ENCODE measurements at regions not wholly inside any gene's neighbourhood (a gene's known extent, or its start where the extent isn't known, plus 50 kb on each side); places are given as distances from the start of the nearest gene placed in this dataset.

DNA sequence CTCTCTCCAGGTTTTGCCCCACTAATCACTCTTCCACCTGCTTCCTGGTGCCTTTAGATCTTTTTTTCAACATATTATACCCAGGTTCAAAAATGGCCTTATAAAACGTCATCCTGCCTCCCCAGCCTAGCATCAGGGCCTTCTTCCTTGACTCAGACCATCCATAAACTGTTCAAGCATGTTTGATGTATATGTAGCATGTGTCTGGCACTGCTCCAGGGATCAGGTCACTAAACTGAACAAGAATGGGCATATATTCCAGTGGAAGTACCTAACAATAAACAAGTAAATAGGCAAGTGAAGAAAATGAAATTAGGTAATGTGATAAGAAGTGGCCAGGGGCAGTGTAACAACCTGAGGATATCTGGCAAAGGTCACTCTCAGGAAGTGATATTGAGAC is 141.2 kb downstream of the TRIB2 start:
- Histone ChIP-seq H3K36me3 (ENCODE audit: control insufficient read depth, insufficient read depth, low read length) (no peaks in the 10 kb centered on the region), H3K9me3 (ENCODE audit: control insufficient read depth, insufficient read depth, low read depth, low read length) (no peaks in the 10 kb centered on the region), H3K4me1 (ENCODE audit: control insufficient read depth, insufficient read depth, low read length) (no peaks in the 10 kb centered on the region), H3K27me3 (ENCODE audit: control insufficient read depth, insufficient read depth, low read length) (no peaks in the 10 kb centered on the region), H3K4me3 (ENCODE audit: low read depth in 2 of 2, low read length in 2 of 2) (no peak overlapping the region), H3K27ac (ENCODE audit: low read length) (no peak overlapping the region)
- CTCF ChIA-PET: no interaction called here
- POLR2A ChIA-PET: no interaction called here
- no peak for TF ChIP-seq TCF7L2 (IDR thresholded peaks at IDR 0.05; ENCODE audit: low read depth, low read length)
- TF ChIP-seq, protein P1, sequence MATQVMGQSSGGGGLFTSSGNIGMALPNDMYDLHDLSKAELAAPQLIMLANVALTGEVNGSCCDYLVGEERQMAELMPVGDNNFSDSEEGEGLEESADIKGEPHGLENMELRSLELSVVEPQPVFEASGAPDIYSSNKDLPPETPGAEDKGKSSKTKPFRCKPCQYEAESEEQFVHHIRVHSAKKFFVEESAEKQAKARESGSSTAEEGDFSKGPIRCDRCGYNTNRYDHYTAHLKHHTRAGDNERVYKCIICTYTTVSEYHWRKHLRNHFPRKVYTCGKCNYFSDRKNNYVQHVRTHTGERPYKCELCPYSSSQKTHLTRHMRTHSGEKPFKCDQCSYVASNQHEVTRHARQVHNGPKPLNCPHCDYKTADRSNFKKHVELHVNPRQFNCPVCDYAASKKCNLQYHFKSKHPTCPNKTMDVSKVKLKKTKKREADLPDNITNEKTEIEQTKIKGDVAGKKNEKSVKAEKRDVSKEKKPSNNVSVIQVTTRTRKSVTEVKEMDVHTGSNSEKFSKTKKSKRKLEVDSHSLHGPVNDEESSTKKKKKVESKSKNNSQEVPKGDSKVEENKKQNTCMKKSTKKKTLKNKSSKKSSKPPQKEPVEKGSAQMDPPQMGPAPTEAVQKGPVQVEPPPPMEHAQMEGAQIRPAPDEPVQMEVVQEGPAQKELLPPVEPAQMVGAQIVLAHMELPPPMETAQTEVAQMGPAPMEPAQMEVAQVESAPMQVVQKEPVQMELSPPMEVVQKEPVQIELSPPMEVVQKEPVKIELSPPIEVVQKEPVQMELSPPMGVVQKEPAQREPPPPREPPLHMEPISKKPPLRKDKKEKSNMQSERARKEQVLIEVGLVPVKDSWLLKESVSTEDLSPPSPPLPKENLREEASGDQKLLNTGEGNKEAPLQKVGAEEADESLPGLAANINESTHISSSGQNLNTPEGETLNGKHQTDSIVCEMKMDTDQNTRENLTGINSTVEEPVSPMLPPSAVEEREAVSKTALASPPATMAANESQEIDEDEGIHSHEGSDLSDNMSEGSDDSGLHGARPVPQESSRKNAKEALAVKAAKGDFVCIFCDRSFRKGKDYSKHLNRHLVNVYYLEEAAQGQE (IDR thresholded peaks at IDR 0.05; ENCODE audit: insufficient read depth in 1 of 2, low read depth in 2 of 2, low read length in 1 of 2): no peak
- TF ChIP-seq, protein P2, sequence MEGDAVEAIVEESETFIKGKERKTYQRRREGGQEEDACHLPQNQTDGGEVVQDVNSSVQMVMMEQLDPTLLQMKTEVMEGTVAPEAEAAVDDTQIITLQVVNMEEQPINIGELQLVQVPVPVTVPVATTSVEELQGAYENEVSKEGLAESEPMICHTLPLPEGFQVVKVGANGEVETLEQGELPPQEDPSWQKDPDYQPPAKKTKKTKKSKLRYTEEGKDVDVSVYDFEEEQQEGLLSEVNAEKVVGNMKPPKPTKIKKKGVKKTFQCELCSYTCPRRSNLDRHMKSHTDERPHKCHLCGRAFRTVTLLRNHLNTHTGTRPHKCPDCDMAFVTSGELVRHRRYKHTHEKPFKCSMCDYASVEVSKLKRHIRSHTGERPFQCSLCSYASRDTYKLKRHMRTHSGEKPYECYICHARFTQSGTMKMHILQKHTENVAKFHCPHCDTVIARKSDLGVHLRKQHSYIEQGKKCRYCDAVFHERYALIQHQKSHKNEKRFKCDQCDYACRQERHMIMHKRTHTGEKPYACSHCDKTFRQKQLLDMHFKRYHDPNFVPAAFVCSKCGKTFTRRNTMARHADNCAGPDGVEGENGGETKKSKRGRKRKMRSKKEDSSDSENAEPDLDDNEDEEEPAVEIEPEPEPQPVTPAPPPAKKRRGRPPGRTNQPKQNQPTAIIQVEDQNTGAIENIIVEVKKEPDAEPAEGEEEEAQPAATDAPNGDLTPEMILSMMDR (IDR thresholded peaks at IDR 0.05): no peak
- TF ChIP-seq SIN3A (IDR thresholded peaks at IDR 0.05; ENCODE audit: borderline replicate concordance, insufficient read depth, low read depth, low read length): no peak
- no peak for TF ChIP-seq POLR2AphosphoS5 (IDR thresholded peaks at IDR 0.05; ENCODE audit: low read depth, low read length)
- intact Hi-C loops (cut with micrococcal nuclease; ENCODE audit: unreplicated experiment) (no loop called here), in situ Hi-C loops (cut with HindIII; ENCODE audit: low pct_unique_long_range_greater_than_20kb, low sequenced_read_pairs) (no loop called here)
- DNase-seq (ENCODE audit: low read depth, low spot score) (no peak), ATAC-seq (no peak)
- BruUV-seq (replicated peaks): no TSS peak

DNA sequence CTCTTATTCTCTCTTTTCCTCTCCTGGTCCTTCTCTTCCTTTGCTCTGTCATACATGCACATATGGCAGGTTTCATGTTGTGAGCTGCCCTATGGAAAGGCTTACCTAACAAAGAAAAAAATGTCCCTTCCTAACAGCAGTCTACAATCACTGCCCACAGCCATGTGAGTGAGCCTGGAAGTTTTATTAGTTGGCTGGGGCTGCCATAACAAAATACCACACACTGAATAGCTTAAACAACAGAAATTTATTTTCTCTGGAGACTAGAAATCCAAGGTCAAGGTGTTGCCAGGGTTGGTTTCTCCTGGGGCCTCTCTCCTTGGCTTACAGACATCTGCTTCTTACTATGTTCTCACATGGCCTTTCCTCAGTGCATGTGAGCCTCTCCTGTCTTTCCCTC is 142.1 kb downstream of the TRIB2 start:
- ChIA-PET POLR2A (no interaction called here), CTCF (no interaction called here)
- no peaks in the 10 kb centered on the region for H3K27me3 ChIP-seq (ENCODE audit: control insufficient read depth, insufficient read depth, low read length)
- intact Hi-C loops (cut with micrococcal nuclease; ENCODE audit: unreplicated experiment) (no loop called here), in situ Hi-C loops (cut with HindIII; ENCODE audit: low pct_unique_long_range_greater_than_20kb, low sequenced_read_pairs) (no loop called here)
- no peaks in the 10 kb centered on the region for H3K36me3 ChIP-seq (ENCODE audit: control insufficient read depth, insufficient read depth, low read length)
- ATAC-seq (no peak), DNase-seq (ENCODE audit: low read depth, low spot score) (no peak)
- no peak for TF ChIP-seq TCF7L2 (IDR thresholded peaks at IDR 0.05; ENCODE audit: low read depth, low read length)
- no peak for TF ChIP-seq SIN3A (IDR thresholded peaks at IDR 0.05; ENCODE audit: borderline replicate concordance, insufficient read depth, low read depth, low read length)
- no peak for TF ChIP-seq POLR2AphosphoS5 (IDR thresholded peaks at IDR 0.05; ENCODE audit: low read depth, low read length)
- TF ChIP-seq, protein P2 (IDR thresholded peaks at IDR 0.05): no peak
- TF ChIP-seq, protein P1 (IDR thresholded peaks at IDR 0.05; ENCODE audit: insufficient read depth in 1 of 2, low read depth in 2 of 2, low read length in 1 of 2): no peak
- BruUV-seq (replicated peaks): no TSS peak
- H3K27ac ChIP-seq (ENCODE audit: low read length): no peak overlapping the region
- no peaks in the 10 kb centered on the region for H3K4me1 ChIP-seq (ENCODE audit: control insufficient read depth, insufficient read depth, low read length)
- no peak overlapping the region for H3K4me3 ChIP-seq (ENCODE audit: low read depth in 2 of 2, low read length in 2 of 2)
- H3K9me3 ChIP-seq (ENCODE audit: control insufficient read depth, insufficient read depth, low read depth, low read length): peaks cover 3% of the 10 kb centered on the region; the same call in 1 of the 2 replicates

Data from Panc1 (cell line).